ENCODE measurements at regions not wholly inside any gene's neighbourhood (a gene's known extent, or its start where the extent isn't known, plus 50 kb on each side); places are given as distances from the start of the nearest gene placed in this dataset.

DNA sequence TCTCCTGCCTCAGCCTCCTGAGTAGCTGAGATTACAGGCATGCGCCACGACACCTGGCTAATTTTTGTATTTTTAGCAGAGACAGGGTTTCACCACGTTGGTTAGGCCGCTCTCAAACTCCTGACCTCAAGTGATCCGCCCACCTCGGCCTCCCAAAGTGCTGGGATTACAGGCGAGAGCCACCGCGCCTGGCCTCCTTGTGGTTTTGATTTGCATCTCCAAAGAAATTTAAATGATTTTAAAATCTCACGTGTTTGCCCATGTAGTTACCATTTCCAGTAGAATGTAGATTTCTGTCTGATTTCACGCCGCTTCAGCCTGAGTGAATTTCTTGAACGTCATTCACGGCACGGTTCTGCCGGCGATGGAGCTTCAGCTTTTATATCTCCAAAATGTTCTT is 55.8 kb downstream of the IGF2 start:
- Mint-ChIP-seq H3K9me3 (peaks cover 3% of the 10 kb centered on the region), H3K27me3 (peaks cover 5% of the 10 kb centered on the region), H3K27ac (no peak overlapping the region), H3K4me1 (no peaks in the 10 kb centered on the region), H3K4me3 (no peak overlapping the region), H3K36me3 (ENCODE audit: low read depth) (no peaks in the 10 kb centered on the region)
- no peak for ATAC-seq (replicated peaks)

DNA sequence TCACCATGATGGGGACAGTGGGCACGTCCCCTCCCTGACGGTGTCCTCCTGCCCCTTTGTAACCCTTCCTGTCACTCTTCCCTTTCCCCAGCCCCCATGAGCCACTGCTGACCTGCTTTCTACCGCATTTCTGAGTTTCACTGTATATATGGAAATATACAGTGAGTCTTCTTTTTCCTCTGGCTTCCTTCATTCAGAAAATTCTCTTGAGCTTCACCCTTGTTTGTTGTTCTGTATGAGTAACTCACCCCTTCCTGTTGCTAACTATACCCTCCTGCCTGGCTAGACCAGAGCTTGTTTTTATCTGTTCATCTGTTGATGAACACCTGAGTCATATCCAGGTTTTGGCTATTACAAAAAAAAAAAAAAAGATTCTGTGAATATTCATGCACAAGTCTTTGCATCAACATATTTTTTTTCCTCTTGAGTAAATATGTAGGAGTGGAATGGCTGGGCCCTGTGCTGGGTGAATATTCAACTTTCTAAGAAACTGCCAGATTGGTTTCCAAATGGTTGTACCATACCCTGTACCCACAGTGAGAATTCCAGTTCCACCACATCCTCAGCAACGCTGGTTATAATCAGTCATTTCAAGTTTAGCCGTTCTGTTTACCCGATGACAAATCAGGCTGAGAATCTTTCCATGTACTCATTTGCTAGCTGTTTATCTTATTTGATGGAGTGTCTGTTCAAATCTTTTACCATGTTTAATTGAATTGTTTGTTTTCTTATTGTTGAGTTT is 62.0 kb downstream of the IGF2 start:
- ATAC-seq (replicated peaks), result peak; percentile 94
- Mint-ChIP-seq H3K4me1 (peaks cover 14% of the 10 kb centered on the region), H3K4me3 (peak overlapping the region; percentile 49), H3K27me3 (peaks cover 16% of the 10 kb centered on the region), H3K36me3 (ENCODE audit: low read depth) (no peaks in the 10 kb centered on the region), H3K27ac (peak overlapping the region; percentile 99), H3K9me3 (no peaks in the 10 kb centered on the region)

DNA sequence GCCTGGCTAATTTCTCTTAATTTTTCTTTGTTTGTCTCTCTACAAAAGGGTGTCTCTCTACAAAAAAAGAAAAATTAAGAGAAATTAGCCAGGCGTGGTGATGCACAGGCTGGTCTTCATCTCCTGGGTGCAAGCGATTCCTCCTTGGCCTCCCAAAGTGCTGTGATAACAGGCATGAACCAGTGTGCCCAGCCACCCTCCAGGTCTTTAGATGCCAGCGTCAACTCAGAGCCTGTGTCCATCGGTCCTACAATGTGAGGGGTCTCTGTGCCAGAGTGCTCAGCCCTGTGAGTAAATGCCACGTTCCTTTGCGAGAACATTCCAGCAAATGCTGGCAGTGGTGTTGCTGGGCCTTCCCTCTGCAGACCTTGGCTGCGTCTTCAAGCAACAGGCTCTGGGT is 62.7 kb downstream of the IGF2 start:
- H3K4me1 Mint-ChIP-seq, result peaks cover 14% of the 10 kb centered on the region
- no peak for ATAC-seq (replicated peaks)
- H3K36me3 Mint-ChIP-seq (ENCODE audit: low read depth), result no peaks in the 10 kb centered on the region
- H3K27me3 Mint-ChIP-seq, result peaks cover 16% of the 10 kb centered on the region
- peak overlapping the region; percentile 99 for H3K27ac Mint-ChIP-seq
- H3K9me3 Mint-ChIP-seq, result no peaks in the 10 kb centered on the region
- H3K4me3 Mint-ChIP-seq, result peak overlapping the region; percentile 49

DNA sequence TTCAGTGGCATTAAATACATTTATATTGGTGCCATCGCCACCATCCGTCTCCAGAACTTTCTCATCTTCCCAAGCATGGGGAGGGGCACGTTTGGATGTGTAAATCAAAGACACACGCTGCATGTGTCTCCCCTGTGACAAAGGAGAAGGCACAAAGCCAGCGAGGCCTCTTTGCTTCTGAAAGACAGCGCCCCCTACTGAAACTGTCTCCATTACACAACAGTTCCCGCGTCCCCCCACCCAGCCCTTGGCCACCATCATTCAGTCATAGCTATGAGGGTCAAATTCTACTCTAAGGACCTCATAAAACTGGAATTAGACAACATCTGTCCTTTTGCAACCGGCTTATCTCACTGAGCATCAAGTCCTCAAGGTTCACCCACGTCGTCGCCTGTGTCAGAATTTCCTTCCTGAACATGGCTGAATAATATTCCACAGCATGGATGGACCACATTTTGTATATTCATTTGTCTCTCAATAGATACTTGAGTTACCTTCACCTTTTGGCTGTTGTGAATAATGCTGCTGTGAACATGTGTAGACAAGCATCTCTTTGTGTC is 64.8 kb downstream of the IGF2 start:
- H3K4me1 Mint-ChIP-seq, result peaks cover 14% of the 10 kb centered on the region
- no peaks in the 10 kb centered on the region for H3K9me3 Mint-ChIP-seq
- peaks cover 16% of the 10 kb centered on the region for H3K27me3 Mint-ChIP-seq
- no peaks in the 10 kb centered on the region for H3K36me3 Mint-ChIP-seq (ENCODE audit: low read depth)
- ATAC-seq (replicated peaks), result no peak
- H3K27ac Mint-ChIP-seq, result no peak overlapping the region
- H3K4me3 Mint-ChIP-seq, result no peak overlapping the region

DNA sequence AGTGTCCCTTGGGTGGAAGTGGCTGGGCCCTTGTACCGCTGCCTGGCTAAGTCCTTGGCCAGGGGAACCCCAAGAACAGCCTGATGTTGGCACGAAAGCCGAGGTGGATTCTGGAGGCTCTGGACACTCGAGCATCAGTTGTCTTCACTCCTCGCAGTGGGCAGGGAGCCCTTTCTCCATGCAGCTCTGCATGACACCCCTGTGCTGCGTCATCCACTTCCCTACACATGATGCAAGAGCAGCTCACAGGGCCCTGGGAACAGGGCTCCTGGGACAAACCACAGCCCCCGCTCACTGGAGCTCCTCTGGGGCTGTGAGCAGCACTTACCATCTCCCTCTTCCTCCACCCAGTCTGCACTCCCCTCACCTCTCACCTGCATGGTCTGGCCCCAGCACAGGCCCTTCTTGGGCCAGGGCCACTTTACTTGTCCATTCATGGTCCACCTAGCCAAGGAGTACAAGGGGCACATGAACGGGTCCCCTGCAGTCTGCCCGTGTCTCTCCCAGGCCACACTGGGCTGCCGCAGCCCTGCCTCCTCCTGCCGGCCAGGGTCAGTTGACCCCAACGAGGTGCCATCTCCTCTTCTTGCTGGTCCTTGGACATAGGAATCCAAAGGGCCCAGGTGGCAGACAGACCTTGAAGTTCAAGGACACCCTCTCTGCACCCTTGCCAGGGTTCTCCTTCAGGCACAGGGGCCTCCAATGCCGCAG is 66.5 kb downstream of the IGF2 start:
- Mint-ChIP-seq H3K4me3 (no peak overlapping the region), H3K27me3 (peaks cover 16% of the 10 kb centered on the region), H3K9me3 (no peaks in the 10 kb centered on the region), H3K27ac (no peak overlapping the region), H3K36me3 (ENCODE audit: low read depth) (no peaks in the 10 kb centered on the region), H3K4me1 (peaks cover 14% of the 10 kb centered on the region)
- no peak for ATAC-seq (replicated peaks)

DNA sequence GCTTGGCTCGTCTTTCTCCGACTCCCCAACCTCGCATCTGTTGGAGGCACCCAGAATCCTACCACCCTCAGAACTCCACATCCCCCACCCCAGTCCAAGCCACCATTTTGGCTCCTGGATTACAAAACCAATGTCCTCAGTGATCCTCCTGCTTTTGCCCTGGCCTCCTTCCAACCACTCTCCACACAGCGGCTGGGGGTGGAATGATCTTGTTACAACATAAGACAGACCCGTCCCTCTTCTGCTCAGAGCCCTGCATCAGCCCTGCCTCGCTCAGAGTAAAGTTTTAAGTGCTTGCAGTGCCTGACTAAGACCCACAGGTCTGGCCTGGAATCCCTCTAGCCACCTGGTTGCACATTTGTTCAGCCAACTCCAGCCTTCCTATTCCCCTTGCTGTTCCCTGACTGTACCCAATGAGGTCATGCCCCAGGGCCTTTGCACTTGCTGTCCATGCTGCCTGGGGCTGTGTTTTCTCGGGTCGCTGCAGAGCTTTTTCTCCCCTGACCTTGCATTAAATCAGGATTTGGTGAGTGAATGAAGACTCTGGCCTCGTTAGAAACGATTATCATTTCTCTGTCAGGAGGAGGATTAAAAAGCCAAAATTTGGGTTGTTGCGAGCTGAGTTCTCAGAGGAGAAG is 67.3 kb downstream of the IGF2 start:
- ATAC-seq (replicated peaks), result no peak
- Mint-ChIP-seq H3K27me3 (peaks cover 16% of the 10 kb centered on the region), H3K36me3 (ENCODE audit: low read depth) (no peaks in the 10 kb centered on the region), H3K9me3 (no peaks in the 10 kb centered on the region), H3K4me1 (peaks cover 10% of the 10 kb centered on the region), H3K4me3 (no peak overlapping the region), H3K27ac (no peak overlapping the region)

Data from activated T-helper 17 cell treated with anti-CD3 and anti-CD28 coated beads, Interleukin-2, amount 50 U/mL, for 72 hours (primary cell).